BLaER1 treated with 17β-estradiol and CSF1 and Interleukin-3, amounts not matched to agents 10 nM and 100 nM (cell line): ENCODE measurements at regions not wholly inside any gene's neighbourhood (a gene's known extent, or its start where the extent isn't known, plus 50 kb on each side); places are given as distances from the start of the nearest gene placed in this dataset.

Experiments used
- H3K27ac ChIP-seq, 11 experiments: shearing (Covaris generic); formaldehyde crosslinking; 2 replicates each; pipeline ENCODE4 v1.8.1; 2022
- H3K27me3 ChIP-seq, 11 experiments: shearing (Covaris generic); formaldehyde crosslinking; 2 replicates each; pipeline ENCODE4 v1.8.1; 2022
- H3K36me3 ChIP-seq, 11 experiments: shearing (Covaris generic); formaldehyde crosslinking; 2 replicates each; pipeline ENCODE4 v1.8.1; 2022
- H3K4me1 ChIP-seq, 10 experiments: shearing (Covaris generic); formaldehyde crosslinking; 2 replicates each; pipeline ENCODE4 v1.8.1; 2022
- H3K4me2 ChIP-seq, 11 experiments: shearing (Covaris generic); formaldehyde crosslinking; 2 replicates each; pipeline ENCODE4 v1.8.1; 2022
- H3K4me3 ChIP-seq, 10 experiments: shearing (Covaris generic); formaldehyde crosslinking; 2 replicates each; pipeline ENCODE4 v1.8.1; 2022
- H3K9ac ChIP-seq, 11 experiments: shearing (Covaris generic); formaldehyde crosslinking; 2 replicates each; pipeline ENCODE4 v1.8.1; 2022
- H3K9me3 ChIP-seq, 11 experiments: shearing (Covaris generic); formaldehyde crosslinking; replicated peaks in 1 of 11; 2 replicates each; pipeline ENCODE4 v1.8.1; 2022
- H4K20me1 ChIP-seq, 11 experiments: shearing (Covaris generic); formaldehyde crosslinking; 2 replicates each; pipeline ENCODE4 v1.8.1; 2022
- Cebpa-rat ChIP-seq, 11 experiments: shearing (Covaris generic); IDR thresholded peaks; 2 replicates each; pipeline ENCODE4 v1.8.1; 2022

DNA sequence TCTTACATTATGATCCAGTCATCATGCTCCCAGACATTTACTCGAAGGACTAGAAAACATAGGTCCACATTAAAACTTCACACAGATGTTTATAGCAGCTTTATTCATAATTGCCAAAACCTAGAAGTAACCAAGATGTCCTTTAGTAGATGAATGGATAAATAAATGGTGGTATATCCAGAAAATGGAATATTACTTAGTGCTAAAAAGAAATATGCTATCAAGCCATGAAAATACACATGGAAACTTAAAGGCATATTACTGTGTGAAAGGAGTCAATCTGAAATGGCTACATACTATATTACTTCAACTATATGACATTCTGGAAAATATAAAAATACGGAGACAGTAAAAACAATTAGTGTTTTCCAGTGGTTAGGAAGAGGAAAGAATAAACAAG is 1039.1 kb upstream of the INTU start:
- no peak overlapping the region for H3K4me2 ChIP-seq
- no peak overlapping the region for H3K9ac ChIP-seq
- no peaks in the 10 kb centered on the region for H3K36me3 ChIP-seq
- no peaks in the 10 kb centered on the region for H3K27me3 ChIP-seq
- H3K4me1 ChIP-seq: no peaks in the 10 kb centered on the region
- no peaks in the 10 kb centered on the region for H4K20me1 ChIP-seq
- no peak for TF ChIP-seq Cebpa-rat (IDR thresholded peaks at IDR 0.05)
- no peak overlapping the region for H3K27ac ChIP-seq
- no peaks in the 10 kb centered on the region; a peak in 1 of 22 replicates for H3K9me3 ChIP-seq
- no peak overlapping the region for H3K4me3 ChIP-seq

DNA sequence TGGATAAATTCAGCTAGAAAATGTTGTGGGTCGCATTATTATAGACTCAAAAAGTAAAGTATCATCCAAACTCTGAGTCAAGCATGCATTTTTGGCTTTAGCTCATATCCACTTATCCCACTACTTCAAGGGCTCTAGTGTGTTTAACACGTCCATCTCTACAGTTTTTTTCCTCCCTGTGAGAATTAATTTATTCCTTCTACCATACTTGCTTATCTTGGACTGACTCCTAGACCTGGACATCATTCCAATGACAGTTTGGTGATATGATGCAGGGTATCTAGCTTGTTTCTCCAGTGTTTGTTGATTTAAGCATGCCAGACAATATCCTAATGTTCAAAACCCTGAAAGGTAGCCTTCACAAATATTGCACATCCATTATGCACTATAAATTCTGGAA is 1037.1 kb upstream of the INTU start:
- H3K9ac ChIP-seq: no peak overlapping the region
- no peak for TF ChIP-seq Cebpa-rat (IDR thresholded peaks at IDR 0.05)
- no peak overlapping the region for H3K27ac ChIP-seq
- no peak overlapping the region for H3K4me3 ChIP-seq
- H3K27me3 ChIP-seq: no peaks in the 10 kb centered on the region
- H3K9me3 ChIP-seq: no peaks in the 10 kb centered on the region; a peak in 1 of 22 replicates
- H3K4me2 ChIP-seq: no peak overlapping the region
- no peaks in the 10 kb centered on the region for H3K36me3 ChIP-seq
- no peaks in the 10 kb centered on the region for H4K20me1 ChIP-seq
- H3K4me1 ChIP-seq: no peaks in the 10 kb centered on the region

DNA sequence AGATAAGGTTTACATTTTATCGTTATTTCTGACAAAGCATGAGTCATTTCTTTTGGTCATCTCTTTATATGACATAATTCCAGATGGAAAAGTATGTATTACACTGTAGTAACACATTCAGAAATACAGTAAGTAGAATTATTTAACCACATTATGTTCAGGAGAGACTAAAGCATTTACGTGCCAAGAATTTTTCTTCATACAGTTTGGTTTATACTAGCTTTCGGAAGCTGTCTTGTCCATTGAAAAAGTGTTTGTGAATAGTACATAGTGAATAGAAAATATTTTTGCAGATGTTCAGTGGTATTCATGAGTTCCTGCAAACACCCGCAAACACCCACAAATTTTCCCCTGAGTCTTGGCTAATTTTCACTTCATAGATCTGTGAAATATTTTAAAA is 1033.0 kb upstream of the INTU start:
- Histone ChIP-seq H3K4me1 (no peaks in the 10 kb centered on the region), H3K9ac (no peak overlapping the region), H3K4me3 (no peak overlapping the region), H3K27me3 (no peaks in the 10 kb centered on the region), H3K9me3 (no peaks in the 10 kb centered on the region), H3K36me3 (no peaks in the 10 kb centered on the region), H4K20me1 (no peaks in the 10 kb centered on the region), H3K27ac (no peak overlapping the region), H3K4me2 (no peak overlapping the region; a peak in 1 of 22 replicates)
- TF ChIP-seq Cebpa-rat (IDR thresholded peaks at IDR 0.05): no peak

DNA sequence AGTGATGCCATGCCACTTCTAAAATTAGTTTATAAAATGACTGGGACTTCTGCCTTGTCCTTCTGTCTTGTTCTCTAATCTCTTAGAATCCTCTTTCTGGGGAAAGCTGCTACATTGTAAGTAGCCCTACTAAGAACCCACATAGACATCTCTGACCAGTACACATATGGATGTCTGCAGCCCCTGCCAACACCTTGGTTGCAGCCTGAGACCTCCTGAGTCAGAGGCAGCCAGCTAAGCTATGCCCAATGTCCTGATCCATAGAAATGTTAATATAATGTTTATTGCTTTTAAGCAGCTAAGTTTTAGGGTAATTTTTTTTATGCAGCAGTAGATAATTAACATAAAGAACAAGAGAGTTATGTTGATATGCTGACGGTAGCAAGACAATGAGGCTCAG is 1029.5 kb upstream of the INTU start:
- Histone ChIP-seq H3K27ac (no peak overlapping the region), H3K36me3 (no peaks in the 10 kb centered on the region), H3K4me1 (no peaks in the 10 kb centered on the region), H3K4me3 (no peak overlapping the region), H3K4me2 (no peak overlapping the region), H3K27me3 (no peaks in the 10 kb centered on the region), H4K20me1 (no peaks in the 10 kb centered on the region), H3K9ac (no peak overlapping the region), H3K9me3 (no peaks in the 10 kb centered on the region)
- no peak for TF ChIP-seq Cebpa-rat (IDR thresholded peaks at IDR 0.05)

DNA sequence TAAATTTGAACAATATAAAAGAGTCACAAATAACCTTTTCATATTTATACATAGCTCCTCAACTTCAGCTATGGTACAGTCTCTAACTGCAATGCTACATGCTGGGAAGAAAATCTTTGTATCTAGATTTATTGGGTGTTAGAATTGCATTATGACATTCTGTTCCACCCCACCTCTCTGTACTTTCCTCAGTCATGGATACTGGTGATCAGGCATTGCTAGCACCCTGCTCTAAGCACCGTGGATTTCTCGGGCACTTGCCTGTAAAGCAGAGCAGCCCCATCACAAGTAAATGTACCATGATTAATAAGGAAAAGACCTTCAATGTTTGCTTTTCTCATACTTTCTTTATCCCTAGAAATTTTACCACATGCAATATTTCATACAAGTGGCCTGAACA is 1028.9 kb upstream of the INTU start:
- H3K27me3 ChIP-seq: no peaks in the 10 kb centered on the region
- no peak overlapping the region for H3K4me2 ChIP-seq
- H3K4me3 ChIP-seq: no peak overlapping the region
- no peak overlapping the region for H3K9ac ChIP-seq
- H3K4me1 ChIP-seq: no peaks in the 10 kb centered on the region
- H3K27ac ChIP-seq: no peak overlapping the region
- no peak for TF ChIP-seq Cebpa-rat (IDR thresholded peaks at IDR 0.05)
- no peaks in the 10 kb centered on the region for H3K9me3 ChIP-seq
- H3K36me3 ChIP-seq: no peaks in the 10 kb centered on the region
- no peaks in the 10 kb centered on the region for H4K20me1 ChIP-seq

DNA sequence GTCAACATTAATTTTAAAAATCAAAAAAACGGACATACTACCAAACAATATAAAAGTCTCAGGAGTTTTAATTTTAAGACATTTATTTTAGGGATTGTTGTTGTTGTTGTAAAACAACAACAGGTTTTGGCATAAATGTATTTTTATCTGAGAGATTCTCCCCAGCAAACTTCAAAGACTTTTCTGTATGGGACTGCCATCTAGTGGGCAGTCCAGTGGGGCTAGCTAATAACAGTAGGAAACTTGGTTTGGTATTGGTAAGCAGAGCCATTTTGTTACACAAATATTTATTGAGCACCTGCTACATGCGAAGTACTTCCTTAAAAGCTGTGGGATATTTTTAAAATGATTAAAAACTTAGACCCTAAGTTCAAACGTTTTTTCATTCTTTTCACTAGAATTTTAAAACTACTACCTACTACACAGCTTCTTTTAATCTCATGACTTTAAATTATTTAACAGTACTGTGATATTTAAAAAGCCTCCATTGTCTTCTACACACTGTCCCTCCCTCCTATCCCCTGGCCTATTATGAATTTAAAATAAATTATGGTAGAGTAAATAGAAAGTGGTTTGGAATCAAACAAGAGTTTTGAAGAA is 1028.4 kb upstream of the INTU start:
- TF ChIP-seq Cebpa-rat (IDR thresholded peaks at IDR 0.05): no peak
- Histone ChIP-seq H3K4me3 (no peak overlapping the region), H3K9me3 (no peaks in the 10 kb centered on the region), H3K27ac (no peak overlapping the region), H3K9ac (no peak overlapping the region), H3K4me2 (no peak overlapping the region), H4K20me1 (no peaks in the 10 kb centered on the region), H3K27me3 (no peaks in the 10 kb centered on the region), H3K4me1 (no peaks in the 10 kb centered on the region), H3K36me3 (no peaks in the 10 kb centered on the region)

DNA sequence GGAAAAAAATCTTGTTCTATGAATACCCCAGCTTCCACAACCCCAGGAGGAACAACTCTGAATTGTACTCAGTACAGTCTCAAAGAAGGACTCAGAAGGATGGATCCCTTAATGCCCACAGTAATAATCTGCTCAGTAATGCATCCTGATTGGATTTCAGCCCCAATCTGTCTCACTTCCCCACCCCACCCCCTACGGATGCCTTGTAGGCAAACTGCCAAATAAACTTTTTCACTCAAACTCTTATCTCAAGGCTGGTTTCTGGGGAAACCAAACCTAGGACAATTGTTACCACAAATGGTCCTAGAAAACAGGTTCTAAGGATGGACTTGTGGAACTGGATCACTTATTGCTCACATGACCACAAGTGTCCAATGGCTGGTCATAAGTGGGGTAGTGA is 1021.8 kb upstream of the INTU start:
- Histone ChIP-seq H3K4me3 (no peak overlapping the region), H3K4me2 (no peak overlapping the region), H3K27me3 (no peaks in the 10 kb centered on the region), H3K36me3 (no peaks in the 10 kb centered on the region), H3K9ac (no peak overlapping the region), H3K4me1 (no peaks in the 10 kb centered on the region), H3K27ac (no peak overlapping the region), H4K20me1 (no peaks in the 10 kb centered on the region), H3K9me3 (no peaks in the 10 kb centered on the region)
- TF ChIP-seq Cebpa-rat (IDR thresholded peaks at IDR 0.05): no peak

DNA sequence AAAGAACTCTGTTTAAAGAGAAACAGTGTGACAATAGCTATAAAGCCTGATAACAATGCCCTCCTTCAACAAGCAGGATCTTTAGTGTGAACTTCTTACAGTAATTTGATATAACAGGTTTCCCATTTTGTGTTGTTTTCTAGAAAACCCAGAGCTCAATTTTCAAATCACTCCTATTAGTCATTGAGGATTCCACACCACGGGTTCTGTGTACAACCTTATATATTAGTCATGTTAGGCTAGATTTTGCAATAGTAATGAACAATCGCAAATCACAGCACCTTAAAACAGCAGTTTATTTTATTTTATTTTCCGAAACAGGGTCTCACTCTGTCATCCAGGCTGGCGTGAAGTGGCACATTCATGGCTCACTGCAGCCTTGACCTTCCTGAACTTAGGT is 1020.9 kb upstream of the INTU start:
- no peaks in the 10 kb centered on the region for H3K9me3 ChIP-seq
- no peaks in the 10 kb centered on the region for H3K27me3 ChIP-seq
- H3K27ac ChIP-seq: no peak overlapping the region
- H3K4me3 ChIP-seq: no peak overlapping the region
- no peak for TF ChIP-seq Cebpa-rat (IDR thresholded peaks at IDR 0.05)
- H3K9ac ChIP-seq: no peak overlapping the region
- H3K36me3 ChIP-seq: no peaks in the 10 kb centered on the region
- no peaks in the 10 kb centered on the region for H4K20me1 ChIP-seq
- no peaks in the 10 kb centered on the region for H3K4me1 ChIP-seq
- no peak overlapping the region for H3K4me2 ChIP-seq

DNA sequence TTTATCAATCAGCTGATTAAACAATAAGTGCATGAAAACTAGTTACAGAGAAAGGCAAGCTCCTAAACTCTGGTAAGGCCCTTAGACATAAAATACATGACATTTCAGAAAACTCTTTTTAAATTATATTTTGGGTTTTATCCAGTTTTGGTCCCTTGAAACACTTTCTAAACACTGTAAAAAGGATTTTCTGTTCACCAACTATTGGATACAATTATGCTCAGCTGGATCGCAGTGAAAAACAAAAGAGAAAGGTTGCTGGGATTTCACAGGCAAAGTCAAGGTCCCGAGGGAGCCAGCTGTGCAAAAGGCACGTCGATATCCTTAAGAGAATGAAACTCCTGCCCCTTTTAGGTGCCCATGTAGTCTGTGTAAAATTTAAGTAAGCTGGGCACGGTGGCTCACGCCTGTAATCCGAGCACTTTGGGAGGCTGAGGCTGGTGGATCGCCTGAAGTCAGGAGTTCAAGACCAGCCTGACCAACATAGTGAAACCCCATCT is 1018.4 kb upstream of the INTU start:
- H3K27ac ChIP-seq: no peak overlapping the region
- H4K20me1 ChIP-seq: no peaks in the 10 kb centered on the region
- no peaks in the 10 kb centered on the region for H3K9me3 ChIP-seq
- TF ChIP-seq Cebpa-rat (IDR thresholded peaks at IDR 0.05): no peak
- no peaks in the 10 kb centered on the region for H3K36me3 ChIP-seq
- no peak overlapping the region for H3K9ac ChIP-seq
- no peaks in the 10 kb centered on the region for H3K27me3 ChIP-seq
- H3K4me2 ChIP-seq: no peak overlapping the region
- no peak overlapping the region for H3K4me3 ChIP-seq
- H3K4me1 ChIP-seq: no peaks in the 10 kb centered on the region

DNA sequence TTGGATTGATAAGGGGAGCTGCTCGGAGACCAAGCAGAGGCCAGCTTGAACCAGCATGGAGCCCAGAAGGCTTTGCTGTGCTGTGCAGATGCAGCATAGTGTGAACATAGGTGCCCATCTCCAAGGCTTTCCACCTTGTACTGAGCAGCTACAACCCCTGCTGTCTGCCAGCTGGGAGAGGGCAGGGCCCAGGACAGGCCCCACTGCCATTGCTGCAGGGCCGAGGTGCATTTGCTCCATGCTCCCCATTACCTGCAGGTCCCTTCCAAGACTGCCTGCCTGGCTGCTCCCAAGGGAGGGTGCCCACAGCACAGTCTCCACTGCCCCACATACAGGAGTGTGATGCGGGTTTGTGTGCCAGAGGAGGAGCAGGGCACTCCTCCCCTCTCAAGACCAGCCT is 1016.0 kb upstream of the INTU start:
- Histone ChIP-seq H3K9ac (no peak overlapping the region), H3K27me3 (no peaks in the 10 kb centered on the region), H3K4me1 (no peaks in the 10 kb centered on the region), H3K9me3 (no peaks in the 10 kb centered on the region), H3K4me2 (no peak overlapping the region), H3K4me3 (no peak overlapping the region), H3K27ac (no peak overlapping the region), H4K20me1 (no peaks in the 10 kb centered on the region), H3K36me3 (no peaks in the 10 kb centered on the region)
- no peak for TF ChIP-seq Cebpa-rat (IDR thresholded peaks at IDR 0.05)
